HG03060 (cell line): ENCODE measurements at regions not wholly inside any gene's neighbourhood (a gene's known extent, or its start where the extent isn't known, plus 50 kb on each side); places are given as distances from the start of the nearest gene placed in this dataset.

Experiments used
- ATAC-seq: cut with Tn5 transposase; IDR thresholded peaks from one replicate; pipeline ENCODE4 v1.9.1; 2021; ENCODE audit warnings: low read depth, moderate number of reproducible peaks; ENCODE audit not compliant: unreplicated experiment

- ATAC-seq = no peak
Observed at GRCh38 chr2:128727404-128727803, 408.7 kb upstream of the HS6ST1 start.

GRCh38 chr2:128727914-128728313 lies 409.2 kb upstream of the HS6ST1 start:
- peak; percentile 45 for ATAC-seq

DNA sequence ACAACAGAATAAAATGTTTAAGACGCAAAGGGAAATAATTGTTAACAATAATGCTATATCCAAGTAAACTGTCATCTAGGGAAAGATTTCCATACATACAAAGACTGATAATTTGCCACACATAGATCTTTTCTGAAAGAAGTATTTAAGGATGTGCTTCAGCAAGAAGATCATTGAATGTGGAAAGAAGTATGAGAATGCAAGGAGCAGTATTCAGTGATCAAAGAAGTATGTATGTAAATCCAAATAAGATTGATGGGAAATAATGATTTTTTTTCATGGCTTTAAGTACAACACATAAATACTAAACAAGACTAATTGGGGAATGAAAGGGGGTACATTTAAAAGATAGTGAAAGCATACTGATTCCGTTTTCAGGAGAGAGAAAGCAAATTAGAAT lies 410.4 kb upstream of the HS6ST1 start:
- ATAC-seq = no peak

DNA sequence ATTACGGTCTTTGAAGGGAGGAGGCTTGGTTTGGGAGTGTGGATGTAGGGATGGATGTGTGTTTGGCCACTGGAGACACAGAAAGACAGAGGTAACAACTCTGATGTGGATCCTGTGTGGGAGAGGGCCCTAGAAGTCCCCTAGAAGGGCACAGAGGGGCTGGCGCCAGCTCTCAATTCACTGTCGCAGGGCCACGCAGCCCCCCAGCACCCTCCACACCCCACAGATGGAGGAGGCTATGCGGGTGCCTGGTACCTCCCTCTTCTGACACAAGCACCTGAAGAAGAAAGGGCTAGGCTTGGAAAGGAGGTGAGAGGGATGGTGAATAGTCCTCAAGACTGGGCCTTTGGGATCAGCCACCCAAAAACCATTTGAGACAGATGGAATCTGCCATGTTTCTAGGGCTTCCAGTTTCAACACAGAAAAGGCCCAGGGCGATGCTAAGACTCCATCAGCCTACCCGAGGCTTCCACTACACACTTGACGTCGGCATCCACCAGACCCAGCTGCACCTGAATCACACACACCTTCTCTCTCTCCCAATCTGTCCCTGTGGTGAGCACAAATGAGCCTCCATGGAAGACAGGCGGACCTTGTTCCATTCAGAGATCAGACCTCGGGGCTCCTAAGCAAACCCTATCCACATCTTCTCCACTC lies 413.5 kb upstream of the HS6ST1 start:
- ATAC-seq = no peak

GRCh38 chr2:128732976-128733431 lies 414.3 kb upstream of the HS6ST1 start:
- ATAC-seq = peak; percentile 60

DNA sequence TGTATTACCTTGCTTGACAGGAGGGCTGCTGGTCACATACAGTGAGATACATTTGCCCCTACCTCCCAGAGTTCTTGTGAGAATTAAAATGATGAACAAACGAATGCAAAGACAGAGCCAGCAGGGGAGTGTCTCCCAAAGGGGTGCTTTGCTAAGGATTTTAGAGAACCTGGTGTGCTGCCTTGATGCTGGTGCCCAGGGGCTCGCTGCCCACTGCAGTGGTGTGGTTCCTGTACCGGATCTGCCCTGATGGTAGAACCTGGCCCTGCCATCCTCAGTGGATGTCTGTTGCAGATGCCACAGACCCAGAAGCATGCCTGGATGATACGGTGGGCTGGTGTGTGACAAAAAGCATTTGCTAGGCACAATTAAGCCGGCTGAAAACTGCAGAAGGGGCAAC lies 414.8 kb upstream of the HS6ST1 start:
- ATAC-seq = no peak

DNA sequence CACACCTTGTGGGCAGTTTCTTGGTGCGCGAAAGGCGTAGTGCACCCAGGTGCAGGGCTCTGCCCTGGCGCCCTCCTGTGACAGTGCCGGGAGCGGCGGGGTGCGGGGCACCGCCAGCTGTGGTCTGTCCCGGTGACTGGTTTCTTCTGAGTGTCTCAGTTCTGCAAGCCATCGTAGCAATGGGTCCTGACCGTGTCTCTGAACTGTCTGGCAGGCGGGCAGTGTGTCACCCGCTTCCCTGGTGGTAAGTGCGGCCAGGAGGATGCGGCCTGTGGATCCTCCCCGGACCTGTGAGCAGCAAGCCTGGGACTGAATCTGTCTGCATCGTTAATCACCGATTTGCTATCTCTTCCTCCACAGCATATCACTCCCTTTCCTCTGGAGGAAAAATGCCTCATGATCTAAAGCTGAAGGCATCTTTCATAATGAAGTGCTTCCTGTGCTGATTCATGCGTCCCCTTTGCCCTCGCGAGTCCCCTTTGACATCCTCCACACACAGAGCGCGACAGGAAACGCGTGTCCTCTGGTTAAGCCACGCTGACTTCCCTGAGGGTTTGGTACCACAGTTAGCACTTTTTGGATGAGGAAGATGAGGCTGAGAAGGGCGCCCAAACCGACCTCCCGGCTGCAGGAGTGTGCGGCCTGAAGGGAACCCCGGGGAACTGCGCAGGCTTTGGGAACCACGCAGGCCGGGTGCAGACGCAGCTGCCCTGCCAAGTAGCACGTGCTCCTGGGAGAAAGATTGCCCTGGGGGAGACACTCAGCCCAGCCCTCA lies 416.0 kb upstream of the HS6ST1 start:
- ATAC-seq = no peak

- no peak for ATAC-seq
Observed at GRCh38 chr2:128735296-128735960, 416.8 kb upstream of the HS6ST1 start.

GRCh38 chr2:128736046-128736688 lies 417.5 kb upstream of the HS6ST1 start:
- no peak for ATAC-seq

DNA sequence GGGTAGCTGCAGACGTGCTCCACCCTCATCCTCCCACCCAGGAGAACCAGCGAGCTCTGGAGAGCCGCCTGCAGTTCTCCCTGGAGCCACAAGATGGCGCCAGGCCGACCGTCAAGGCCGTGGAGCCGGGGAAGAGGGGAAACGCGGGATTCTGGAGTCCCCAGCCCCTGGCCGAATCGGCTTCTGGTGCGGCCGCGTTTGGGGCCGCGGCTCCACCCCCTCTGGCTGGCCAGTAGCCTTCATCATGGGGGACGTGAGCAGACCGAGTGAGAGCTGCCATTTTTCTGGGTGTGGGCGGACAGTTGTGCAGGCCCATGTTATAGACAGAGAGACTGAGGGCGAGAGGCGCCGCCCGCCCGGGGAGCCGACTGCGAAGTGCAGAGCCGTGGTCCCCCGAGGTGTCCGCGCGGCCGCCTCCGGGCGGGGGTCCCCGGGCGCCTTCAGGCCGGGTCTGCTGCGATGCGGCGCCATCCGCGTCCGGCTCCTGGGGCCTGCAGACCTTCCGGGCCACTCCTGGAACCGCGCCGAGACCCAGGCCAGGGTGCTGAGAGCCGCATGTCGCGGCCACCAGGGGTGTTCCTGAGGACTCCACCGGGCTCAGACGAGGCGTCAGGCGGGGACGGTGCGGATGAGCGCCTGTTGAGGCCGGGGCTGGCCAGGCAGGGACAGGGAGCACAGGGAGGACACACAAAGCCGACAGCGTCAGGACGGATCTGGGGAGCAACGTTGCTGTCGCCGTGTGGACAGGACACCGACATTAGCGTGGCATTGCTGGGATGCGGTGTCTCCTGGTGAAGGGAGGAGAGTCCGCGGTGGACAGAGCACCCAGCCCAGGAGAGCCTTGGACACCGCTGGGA lies 418.2 kb upstream of the HS6ST1 start:
- ATAC-seq = no peak

DNA sequence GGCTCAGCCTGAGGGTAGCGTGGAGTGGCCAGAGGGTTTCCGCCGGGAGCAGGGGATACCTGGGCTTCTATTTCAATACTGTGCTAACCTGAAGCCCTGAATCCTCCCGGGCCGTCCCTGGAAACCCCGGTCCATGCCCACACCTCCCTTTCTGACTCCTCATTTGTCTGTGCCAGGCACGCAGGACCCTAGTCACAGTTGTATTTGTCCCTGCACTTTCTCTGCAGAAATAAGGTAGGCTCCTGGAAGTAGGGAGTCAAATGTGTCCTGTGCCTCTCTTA lies 418.8 kb upstream of the HS6ST1 start:
- ATAC-seq = no peak

GRCh38 chr2:128738446-128739110 lies 419.9 kb upstream of the HS6ST1 start:
- ATAC-seq = no peak

GRCh38 chr2:128742467-128742866 lies 423.8 kb upstream of the HS6ST1 start:
- no peak for ATAC-seq

GRCh38 chr2:128745946-128746345 lies 427.3 kb upstream of the HS6ST1 start:
- no peak for ATAC-seq

- ATAC-seq = no peak
Observed at GRCh38 chr2:128746356-128746755, 427.7 kb upstream of the HS6ST1 start.

GRCh38 chr2:128748336-128748735 lies 429.7 kb upstream of the HS6ST1 start:
- no peak for ATAC-seq

- no peak for ATAC-seq
Observed at GRCh38 chr2:128748835-128749605, 430.4 kb upstream of the HS6ST1 start.

DNA sequence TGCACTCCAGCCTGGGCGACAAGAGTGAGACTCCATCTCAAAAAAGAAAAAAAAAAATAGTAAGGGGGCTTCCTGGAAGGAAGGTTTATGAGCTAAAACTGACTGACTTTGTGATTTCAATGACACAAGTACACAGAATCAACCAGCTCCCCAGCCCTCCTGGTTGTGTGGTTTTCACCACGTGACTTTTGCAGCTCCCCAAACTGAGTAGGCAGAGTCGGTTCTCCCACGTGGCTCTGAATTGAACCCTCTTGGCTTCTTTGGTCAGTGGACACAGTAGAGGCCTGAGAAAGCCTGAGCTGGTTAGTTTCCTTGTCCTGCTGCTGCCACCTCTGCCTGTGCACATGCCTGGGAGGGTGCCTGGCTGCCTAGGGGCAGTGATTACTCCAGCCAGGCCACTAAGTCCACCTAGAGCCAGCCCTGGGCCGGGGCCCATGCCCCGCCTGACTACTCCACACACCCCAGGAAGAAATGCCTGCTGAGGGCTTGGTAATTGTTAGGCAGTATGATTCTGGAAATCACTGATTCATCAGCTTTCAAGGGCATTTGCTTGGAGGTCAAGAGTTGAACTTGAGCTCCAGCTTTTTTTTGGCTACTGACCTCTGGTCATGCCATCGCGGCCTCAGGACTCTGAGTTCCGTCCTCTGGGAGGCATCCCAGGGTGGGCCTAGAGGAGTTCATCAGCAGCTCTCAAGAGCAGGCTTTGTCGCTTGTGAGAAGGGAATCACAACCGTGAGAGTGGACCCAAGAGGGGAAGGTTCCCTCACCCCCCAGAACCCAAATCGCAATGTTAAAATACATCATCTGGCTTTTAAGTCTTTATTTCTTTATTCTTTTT lies 431.9 kb upstream of the HS6ST1 start:
- no peak for ATAC-seq
